ENCODE measurements at regions not wholly inside any gene's neighbourhood (a gene's known extent, or its start where the extent isn't known, plus 50 kb on each side); places are given as distances from the start of the nearest gene placed in this dataset.
"Not testable (repeated sequence)": the region's sequence is repeated elsewhere in the genome, so short reads cannot be mapped to it uniquely, and the experiment has no call there.

DNA sequence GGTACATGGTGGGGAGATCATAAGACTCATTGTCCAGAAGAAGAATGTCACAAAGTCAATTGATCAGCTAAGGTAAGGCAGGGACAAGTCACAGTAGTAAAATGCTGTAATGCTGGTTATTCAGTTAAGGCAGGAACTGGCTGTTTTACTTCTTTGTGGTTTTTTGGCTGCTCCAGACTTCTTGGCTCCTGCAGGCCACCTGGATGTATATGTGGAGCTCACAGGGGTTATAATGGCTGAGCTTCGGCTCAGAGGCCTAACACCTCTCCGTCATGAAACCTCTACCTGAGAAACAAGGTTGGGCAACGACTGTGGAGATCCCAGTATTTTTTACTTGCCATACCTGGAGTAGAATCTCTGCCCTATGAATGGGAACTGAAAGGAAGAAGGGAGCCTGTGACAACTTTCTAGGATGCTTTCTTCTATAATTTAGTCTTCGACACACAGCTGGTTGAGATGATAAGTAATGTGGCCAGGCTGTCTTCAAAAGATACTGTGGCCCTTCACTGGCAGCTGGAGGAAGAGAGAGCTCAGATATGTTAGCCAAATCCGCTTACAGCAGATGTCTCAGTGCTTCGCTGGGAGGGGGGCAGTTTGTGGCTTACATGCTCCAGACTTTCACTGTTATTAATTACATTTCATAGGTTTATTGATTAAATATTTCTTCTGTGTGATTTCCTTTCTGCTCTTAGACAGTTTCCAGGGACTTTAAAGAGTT is 887.8 kb downstream of the IGSF11 start:
- no peak for DNase-seq

DNA sequence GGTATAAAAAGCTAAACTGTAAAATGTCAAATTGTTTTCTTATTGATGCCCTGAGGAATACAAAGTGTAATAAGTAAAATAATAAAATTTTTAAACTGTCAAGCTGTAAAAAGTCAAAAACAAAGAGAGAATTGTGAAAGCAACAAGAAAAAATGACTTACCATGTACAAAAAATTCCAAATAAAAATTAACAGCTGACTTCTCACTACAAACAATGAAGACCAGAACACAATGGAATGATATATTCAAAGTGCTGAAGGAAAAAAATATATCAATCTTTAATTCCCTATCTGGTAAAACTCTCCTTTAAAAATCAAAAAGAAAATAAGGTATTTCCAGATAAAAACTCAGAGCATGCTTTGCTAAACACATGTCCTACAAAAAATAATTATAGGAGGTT is 883.5 kb downstream of the IGSF11 start:
- no peak for DNase-seq

DNA sequence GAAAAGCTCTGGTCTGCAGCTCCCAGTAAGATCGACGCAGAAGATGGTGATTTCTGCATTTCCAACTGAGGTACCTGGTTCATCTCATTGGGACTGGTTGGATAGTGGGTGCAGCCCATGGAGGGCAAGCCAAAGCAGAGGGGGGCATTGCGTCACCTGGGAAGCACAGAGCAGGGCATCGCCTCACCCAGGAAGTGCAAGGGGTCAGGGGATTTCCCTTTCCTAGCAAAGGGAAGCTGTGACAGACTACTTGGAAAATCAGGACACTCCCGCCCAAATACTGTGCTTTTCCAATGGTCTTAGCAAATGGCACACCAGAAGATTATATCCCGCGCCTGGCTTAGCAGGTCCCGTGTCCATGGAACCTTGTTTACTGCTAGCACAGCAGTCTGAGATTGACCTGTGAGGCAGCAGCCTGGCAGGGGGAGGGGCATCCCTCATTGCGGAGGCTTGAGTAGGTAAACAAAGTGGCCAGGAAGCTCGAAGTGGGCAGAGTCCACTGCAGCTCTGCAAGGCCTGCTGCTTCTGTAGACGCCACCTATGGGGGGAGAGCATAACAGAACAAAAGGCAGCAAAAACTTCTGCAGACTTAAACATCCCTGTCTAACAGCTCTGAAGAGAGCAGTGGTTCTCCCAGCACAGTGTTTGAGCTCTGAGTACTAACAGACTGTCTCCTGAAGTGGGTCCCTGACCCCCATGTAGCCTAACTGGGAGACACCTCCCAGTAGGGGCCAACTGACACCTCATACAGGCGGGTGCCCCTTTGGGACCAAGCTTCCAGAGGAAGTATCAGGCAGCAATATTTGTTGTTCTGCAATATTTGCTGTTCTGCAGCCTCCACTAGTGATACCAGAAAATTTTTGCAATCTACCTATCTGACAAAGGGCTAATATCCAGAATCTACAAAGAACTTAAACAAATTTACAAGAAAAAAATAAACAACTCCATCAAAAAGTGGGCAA is 871.7 kb downstream of the IGSF11 start:
- not testable (repeated sequence) for DNase-seq

DNA sequence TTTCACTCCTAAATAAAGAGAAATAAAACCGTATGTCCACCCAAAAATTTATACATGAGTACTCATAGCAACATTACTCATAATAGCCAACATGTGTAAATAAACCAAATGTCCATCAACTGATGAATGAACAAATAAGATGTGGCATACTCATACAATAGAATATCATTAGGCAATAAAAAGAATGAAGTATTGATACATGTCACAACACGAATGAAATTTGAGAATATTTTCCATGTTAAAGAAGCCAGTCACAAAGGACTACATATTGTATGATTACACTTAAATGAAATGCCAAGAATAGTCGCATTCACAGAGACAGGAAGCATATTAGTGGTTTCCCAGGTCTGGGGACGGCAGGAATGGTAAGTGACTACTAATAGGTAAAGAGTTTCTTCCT is 869.2 kb downstream of the IGSF11 start:
- DNase-seq = no peak

DNA sequence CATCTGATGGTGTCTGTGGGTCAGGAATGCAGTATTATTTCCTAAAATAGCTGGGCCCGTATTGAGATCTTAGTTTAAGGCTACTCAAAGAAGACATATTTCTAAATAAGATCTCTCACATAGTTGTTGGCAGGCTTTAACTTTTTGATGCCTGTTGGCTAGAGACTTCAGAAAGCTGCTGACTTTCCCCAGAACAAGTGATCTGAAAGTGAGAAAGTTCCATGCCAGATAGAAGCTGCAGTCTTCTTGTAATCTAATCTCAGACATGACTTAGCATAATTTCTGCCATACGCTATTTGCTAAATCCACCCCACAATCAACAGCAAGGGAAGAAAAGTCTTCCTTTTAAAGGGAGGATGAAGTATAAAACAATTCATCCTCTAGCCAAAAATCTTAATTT is 867.1 kb downstream of the IGSF11 start:
- DNase-seq = no peak

DNA sequence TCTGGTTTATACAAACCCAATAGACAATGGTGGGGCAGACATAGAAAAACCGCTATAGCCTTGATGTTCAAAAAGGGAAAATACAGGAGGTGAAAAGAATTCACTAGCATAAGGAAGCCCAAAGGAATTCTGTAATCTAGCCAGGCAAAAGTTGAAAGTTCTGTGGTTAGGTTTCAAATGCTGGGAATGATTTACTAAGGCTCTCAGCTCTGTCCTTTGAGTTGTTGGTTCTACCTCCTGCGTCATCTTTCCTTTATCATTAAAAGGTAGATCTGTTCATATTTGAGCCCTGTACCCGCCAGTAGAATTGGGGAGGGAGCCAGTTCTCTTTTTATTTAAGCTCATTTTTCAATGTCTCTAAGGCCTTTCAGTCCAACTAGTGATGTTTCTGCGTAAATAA is 866.5 kb downstream of the IGSF11 start:
- DNase-seq = no peak

DNA sequence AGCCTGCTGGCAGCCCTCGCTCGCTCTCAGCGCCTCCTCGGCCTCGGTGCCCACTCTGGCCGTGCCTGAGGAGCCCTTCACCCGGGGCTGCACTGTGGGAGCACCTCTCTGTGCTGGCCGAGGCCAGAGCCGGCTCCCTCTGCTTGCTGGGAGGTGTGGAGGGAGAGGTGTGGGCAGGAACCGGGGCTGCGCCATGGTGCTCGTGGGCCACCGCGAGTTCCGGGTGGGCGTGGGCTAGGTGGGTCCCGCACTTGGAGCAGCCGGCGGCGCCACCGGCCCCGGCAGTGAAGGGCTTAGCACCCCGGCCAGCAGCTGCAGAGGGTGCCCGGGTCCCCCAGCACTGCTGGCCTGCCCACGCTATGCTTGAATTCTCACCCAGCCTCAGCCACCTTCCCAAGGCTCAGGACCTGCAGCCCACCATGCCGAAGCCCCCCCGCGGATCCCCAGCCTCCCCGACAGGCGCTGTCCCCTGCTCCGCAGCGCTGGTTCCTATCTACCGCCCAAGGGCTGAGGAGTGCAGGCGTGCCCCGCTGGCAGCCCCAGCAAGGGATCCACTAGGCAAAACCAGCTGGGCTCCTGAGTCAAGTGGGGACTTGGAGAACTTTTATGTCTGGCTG is 863.3 kb downstream of the IGSF11 start:
- DNase-seq = no peak

DNA sequence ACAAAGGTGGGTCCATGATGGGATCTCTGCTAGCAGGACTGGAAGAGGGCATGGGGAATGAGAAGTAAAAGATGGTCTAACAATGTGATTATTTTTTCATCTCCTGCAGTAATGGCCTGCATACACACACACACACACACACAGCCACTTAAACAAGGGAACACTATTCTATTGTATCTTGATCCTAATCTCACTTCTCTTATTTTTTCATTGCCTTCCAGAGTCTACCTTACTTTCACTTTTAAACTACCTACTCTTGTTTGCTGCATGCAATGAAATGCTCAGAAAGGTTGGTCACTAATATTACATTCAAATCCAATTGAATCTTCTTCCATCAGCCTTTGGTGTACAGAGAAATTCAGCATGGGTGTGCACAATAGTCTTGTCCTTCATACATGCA is 853.8 kb downstream of the IGSF11 start:
- no peak for DNase-seq

DNA sequence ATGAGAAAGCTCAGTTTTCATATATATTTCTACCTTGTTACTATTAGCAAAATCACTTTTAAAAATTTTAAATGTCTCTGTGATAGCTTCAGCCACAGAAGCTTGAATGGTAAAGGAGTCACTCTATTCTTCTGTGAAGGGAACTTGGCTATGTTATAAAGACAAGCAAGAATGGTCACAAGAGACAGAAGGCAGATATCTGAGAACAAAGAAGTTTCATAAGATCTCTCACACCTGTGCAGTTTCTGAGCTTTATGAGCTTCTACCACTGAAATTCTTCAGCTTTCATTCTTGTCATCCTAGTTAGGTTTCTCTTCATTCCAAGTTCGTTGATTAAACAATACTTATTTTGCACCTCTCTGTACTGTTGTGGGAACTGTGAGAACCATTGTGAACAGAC is 853.4 kb downstream of the IGSF11 start:
- DNase-seq = no peak

DNA sequence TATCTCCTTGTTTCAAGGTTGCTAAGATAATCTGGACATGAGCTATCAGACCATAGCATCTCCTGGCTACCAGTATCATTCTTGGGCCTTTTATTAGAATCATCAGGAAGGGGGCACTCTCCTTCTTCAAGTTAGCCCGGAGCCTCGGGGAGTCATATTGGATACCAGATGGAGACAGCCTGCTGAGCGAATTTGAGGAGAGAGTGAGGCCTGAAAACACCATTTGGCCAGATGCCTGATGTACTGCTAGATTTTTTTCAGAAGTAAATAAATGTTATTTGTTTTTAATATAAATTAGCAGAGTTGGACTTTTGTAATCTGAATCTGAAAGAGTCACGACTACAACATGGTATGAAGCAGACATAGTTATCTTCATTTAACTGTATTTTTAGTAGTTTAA is 848.6 kb downstream of the IGSF11 start:
- DNase-seq = no peak

DNA sequence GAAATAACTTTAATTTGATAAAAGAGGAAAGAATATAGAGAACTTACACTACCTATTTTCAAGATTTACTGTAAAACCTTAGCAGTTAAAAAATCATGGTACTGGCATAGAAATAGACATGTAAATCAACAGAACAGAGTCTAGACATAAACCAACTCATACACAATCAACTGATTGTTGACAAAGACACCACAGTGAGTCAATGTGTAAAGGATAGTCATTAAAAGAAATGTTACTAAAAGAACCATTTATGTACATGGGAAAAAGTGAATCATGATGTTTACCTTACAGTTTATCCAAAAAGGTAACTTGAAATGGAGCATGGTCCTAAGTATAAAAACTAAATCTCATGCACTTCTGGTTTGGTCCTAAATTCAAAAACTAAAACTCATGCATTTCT is 847.4 kb downstream of the IGSF11 start:
- DNase-seq = no peak

DNA sequence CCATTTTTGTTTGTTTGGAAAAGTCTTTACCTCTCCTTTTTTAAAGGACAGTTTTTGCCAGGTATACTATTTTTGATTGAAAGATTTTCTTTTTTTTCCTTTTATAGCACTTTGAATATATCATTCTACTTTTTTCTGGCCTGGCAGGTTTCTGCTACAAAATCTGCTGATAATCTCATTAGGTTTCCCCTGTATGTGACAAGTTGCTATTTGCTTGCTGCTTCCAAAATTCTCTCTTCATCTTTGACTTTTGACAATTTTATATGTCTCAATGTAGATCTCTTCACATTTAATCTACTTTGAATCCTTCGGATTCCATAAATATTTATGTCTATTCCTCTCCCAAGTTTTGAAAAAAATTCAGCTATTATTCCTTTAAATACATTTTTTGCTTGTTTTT is 838.5 kb downstream of the IGSF11 start:
- no peak for DNase-seq

DNA sequence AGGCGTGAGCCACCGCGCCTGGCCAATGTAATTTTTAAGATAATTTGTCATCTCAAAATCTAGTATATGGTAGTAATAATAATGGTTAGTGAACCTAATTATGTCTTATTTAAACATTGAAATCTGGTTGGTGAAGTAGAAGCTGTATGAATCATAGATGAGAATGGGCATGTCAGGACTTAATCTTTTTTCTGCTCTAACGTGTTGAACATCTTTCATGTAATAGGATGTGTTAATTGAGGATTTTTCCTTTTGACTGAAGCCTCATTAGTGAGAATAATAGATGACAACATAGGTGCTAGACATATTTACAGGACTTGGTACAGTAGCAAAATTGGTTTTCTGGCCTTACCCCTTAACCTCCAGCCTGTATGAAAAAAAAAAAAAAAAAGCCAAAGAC is 835.6 kb downstream of the IGSF11 start:
- no peak for DNase-seq

DNA sequence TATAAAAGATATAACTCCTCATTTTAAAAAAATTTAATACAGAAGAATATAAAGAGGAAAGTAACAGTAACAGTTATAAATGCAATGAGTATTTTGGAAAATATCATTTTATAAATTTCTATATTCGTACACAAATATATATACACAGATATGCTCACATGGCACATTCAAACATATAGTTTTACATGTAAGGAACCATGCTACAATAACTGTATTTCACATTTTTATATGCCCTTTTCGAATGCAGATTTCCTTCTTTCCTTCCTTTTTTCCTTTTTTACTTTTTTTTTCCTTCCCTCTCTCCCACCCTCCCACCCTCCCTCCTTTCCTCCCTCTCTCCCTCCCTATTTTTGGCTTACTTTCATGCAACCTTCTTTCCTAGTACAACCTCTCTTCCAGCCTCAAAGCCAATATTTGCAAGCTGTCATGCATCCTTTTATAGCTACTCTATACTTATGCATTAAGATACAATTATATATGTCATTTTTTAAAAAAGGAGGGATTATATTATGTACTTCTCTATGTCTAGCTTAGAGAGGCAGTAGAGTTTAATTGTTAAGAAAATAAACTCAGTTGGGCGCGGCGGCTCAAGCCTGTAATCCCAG is 830.5 kb downstream of the IGSF11 start:
- DNase-seq = no peak

DNA sequence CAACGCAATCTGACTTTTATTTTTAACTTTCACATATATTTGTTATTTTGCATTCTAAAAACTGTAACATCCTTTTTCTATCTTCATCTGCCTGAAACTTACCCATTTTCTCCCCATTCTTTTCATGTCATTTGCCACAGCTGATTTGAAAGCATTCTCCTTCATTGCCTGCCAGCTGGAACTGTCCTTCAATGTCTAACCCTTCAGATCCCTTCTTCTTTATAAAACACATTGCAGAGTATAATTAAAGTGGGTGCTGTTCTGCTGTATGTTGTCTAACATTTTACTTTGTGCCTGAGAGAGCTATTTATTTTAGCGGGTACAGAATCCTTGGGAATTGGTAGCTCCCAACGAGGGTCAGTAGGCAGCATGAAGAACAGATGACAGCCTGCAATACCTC is 827.4 kb downstream of the IGSF11 start:
- DNase-seq = no peak

DNA sequence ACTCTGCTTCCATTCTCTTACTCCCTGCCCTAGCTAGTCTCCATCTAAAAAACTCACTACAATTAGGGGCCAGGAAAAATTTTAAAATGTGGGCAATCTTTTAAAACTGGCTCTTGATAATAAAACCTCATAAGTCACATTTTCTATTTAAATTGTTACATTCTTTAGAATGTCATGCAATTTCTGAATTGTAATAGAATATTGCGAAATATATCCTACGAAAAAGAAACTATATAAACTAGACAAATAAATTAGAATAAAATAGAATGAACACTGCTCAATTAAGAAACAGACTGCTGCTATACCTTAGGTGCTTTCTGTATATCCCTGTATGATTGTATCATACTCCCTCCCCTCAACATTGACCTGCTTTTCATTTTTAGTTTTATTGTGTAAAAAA is 826.0 kb downstream of the IGSF11 start:
- no peak for DNase-seq

DNA sequence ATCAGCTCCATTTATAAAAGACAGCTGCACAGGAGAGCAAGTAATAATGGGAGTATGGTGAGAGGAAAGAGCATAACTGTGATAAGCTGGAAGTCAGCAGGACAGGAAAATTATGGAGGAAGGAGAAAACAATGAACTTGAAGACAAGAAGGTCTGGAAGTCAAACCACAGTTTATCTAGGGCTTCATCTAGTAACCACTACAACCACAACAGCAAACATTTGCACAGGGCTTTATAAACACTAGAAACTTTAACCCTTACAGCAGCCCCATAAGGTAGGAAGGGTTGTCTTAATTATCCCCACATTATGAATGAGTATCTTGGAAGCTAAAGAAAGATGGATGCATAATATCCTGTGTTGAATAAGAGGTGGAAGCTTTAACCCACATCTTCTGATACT is 820.8 kb downstream of the IGSF11 start:
- no peak for DNase-seq

DNA sequence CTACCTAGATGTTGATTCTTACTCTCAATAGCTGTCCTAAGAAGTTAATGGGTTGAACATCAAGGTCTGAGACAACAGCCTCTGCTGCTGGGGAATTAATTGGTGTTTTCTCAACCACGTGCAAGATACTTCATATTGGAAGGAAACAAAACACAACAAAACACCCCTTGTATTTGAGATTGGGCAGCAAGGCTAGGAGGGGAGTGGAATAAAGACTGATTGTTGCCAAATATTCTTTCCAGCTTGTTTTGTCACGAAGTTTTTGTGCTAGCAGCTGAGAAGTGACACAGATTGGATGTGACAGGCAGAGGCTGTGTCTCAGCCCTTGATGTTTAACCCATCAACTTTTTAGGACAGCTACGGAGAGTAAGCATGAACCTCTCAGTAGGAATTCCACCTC is 808.4 kb downstream of the IGSF11 start:
- no peak for DNase-seq

DNA sequence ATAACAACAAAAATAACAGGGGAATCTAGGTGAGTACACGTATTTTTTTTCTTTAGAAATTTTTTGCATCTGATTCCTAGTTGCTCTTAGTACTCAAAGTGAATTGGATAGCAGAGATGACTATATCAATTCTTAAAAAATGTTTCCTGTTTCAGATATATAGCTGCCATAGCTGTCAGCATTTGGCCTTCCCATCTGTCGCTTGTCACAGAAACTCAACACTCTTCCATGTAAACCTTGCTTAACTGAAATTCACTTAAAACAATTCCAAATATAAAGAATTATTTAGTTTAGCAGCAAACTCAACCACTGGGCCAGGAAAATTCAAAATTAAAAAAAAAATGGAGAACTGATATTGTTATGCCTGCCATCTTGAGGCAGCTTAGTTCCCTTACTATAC is 807.5 kb downstream of the IGSF11 start:
- DNase-seq = no peak

DNA sequence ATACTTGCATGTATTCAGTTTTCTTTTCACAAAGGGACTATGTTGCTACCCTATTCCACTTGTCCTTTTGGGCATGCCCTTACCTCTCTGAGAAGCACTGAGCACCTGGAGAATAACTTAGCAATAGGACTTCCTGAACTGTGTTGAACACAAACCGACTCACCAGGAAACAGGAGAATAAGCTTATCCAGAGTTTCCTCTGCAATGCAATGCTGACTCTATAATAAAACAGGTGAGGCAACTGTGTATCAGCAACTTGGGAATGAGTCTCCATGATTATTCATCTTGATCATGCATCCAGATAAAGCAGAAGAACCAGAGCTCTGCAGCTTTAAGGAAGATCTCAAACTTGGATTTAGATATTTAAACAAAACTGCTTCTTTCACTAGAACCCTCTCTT is 806.5 kb downstream of the IGSF11 start:
- no peak for DNase-seq

DNA sequence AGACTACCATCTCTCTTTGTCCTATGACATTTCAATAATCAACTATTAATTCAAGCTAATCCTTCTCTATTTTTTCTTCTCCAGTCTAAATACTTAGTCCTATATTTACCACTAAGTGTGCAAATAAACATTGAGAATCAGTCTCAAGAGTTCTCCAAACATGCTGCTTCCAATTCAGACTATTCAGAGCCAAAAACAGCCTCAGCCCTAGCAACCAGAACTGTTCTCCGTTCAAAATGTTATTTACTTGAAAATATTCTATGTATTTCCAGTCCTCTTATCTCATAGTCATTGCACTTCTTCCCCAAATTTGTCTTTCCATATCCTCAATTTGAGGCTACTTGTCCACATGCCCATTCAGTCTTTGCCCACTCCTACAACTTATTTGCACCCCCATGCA is 805.5 kb downstream of the IGSF11 start:
- DNase-seq = no peak

DNA sequence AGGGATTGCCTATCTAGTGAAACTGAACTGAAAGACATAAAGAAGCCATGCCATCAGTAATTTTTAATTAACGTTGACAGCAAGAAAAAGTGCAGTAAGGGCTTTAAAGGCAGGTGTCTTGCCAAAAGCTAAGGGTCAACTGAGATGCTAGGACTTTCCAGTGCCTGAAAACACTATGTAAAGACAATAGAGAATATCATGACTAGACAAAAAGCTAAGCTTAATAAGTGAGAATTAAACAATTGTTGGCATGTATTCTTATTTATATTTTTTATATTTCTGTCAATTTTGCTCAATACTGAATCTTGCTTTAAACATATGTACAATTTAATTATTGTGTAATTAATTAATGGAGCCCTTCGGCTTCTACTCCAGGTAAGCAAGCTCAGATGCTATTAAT is 803.1 kb downstream of the IGSF11 start:
- no peak for DNase-seq

DNA sequence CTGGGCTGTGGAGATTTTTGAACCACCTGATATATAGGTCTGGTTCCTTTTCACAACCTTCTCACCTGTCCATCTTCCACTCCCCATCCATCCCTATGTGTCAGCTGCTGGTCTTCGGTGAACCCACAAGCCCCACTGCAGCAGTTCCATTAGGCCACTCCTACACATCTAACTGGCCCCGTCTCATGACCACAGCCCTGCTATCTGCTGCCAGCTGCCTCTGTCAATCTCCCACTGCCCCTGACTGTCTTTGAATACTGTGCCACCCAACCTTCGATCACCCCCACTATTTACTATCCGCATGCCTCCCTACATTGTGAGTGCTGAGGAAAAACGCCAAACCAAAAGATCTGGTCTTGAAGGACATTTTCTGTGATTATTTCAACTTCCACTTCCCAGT is 795.4 kb downstream of the IGSF11 start:
- DNase-seq = no peak

DNA sequence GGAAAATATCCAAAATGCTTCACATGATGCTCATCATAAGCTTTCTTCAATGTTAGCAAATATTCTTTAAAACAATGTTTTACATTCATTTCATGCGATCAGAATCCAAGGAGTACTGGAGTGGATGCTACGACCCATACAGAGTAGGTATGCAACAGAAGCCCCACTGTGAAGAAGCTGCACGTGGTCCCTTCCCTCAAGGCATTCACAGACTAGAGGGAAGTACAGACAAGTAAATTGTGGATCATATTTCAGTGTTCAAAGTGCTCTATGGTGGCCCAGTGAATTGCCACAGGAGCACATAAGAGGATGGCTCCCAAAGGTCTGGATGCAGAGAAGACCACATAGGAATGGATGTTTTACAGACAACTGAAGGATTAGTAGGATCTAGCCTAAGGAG is 789.9 kb downstream of the IGSF11 start:
- DNase-seq = no peak

Data from activated T-cell treated with anti-CD3 and anti-CD28 coated beads, Interleukin-2, amount 50 U/mL, for 1 hour (primary cell).